ENCODE measurements at regions not wholly inside any gene's neighbourhood (a gene's known extent, or its start where the extent isn't known, plus 50 kb on each side); places are given as distances from the start of the nearest gene placed in this dataset.

- no peaks in the 10 kb centered on the region for H3K36me3 ChIP-seq (ENCODE audit: insufficient read depth, low read length)
- no peaks in the 10 kb centered on the region for H3K27me3 ChIP-seq (ENCODE audit: insufficient read depth, low read length, poor library complexity, severe bottlenecking)
- no peaks in the 10 kb centered on the region for H4K20me1 ChIP-seq (ENCODE audit: insufficient read depth, low read length, poor library complexity, severe bottlenecking)
- H2AFZ ChIP-seq (ENCODE audit: low read length) = no peak overlapping the region
- TF ChIP-seq EZH2phosphoT487 (IDR thresholded peaks at IDR 0.05; ENCODE audit: borderline replicate concordance) = no peak
- TF ChIP-seq CTCF (conservative IDR thresholded peaks at IDR 0.05; ENCODE audit: low read length) = no peak
- H3K4me1 ChIP-seq (ENCODE audit: insufficient read depth, low read length, poor library complexity, severe bottlenecking) = peaks cover 26% of the 10 kb centered on the region
- no peak overlapping the region for H3K4me3 ChIP-seq (ENCODE audit: low read length, poor library complexity, severe bottlenecking)
- no peaks in the 10 kb centered on the region for H3K9me3 ChIP-seq (ENCODE audit: insufficient read depth, low read depth, low read length)
- no peaks in the 10 kb centered on the region for H3K9me2 ChIP-seq (replicated peaks; ENCODE audit: low read depth, low read length)
- peak overlapping the region; percentile 4 for H3K4me2 ChIP-seq (ENCODE audit: low read depth, low read length, poor library complexity, severe bottlenecking)
- no peak overlapping the region for H3K9ac ChIP-seq (ENCODE audit: low read depth, low read length, poor library complexity, severe bottlenecking)
- no peaks in the 10 kb centered on the region for H3K79me2 ChIP-seq (ENCODE audit: insufficient read depth, low read length)
- no peaks in the 10 kb centered on the region for H3F3A ChIP-seq (ENCODE audit: low read depth)
Measured at GRCh38 chr1:121443001-121443540, 258.3 kb downstream of the SRGAP2C start.

- no peak overlapping the region for H3K4me3 ChIP-seq (ENCODE audit: low read length, poor library complexity, severe bottlenecking)
- H3K4me1 ChIP-seq (ENCODE audit: insufficient read depth, low read length, poor library complexity, severe bottlenecking) = peaks cover 30% of the 10 kb centered on the region
- H4K20me1 ChIP-seq (ENCODE audit: insufficient read depth, low read length, poor library complexity, severe bottlenecking) = no peaks in the 10 kb centered on the region
- H3K27me3 ChIP-seq (ENCODE audit: insufficient read depth, low read length, poor library complexity, severe bottlenecking) = no peaks in the 10 kb centered on the region
- H3K79me2 ChIP-seq (ENCODE audit: insufficient read depth, low read length) = no peaks in the 10 kb centered on the region
- H3K9me2 ChIP-seq (replicated peaks; ENCODE audit: low read depth, low read length) = no peaks in the 10 kb centered on the region
- no peak overlapping the region for H3K9ac ChIP-seq (ENCODE audit: low read depth, low read length, poor library complexity, severe bottlenecking)
- H3K36me3 ChIP-seq (ENCODE audit: insufficient read depth, low read length) = no peaks in the 10 kb centered on the region
- H3K9me3 ChIP-seq (ENCODE audit: insufficient read depth, low read depth, low read length) = no peaks in the 10 kb centered on the region
- no peak overlapping the region for H2AFZ ChIP-seq (ENCODE audit: low read length)
- H3F3A ChIP-seq (ENCODE audit: low read depth) = no peaks in the 10 kb centered on the region
- no peak overlapping the region for H3K4me2 ChIP-seq (ENCODE audit: low read depth, low read length, poor library complexity, severe bottlenecking)
- TF ChIP-seq CTCF (conservative IDR thresholded peaks at IDR 0.05; ENCODE audit: low read length) (no peak), EZH2phosphoT487 (IDR thresholded peaks at IDR 0.05; ENCODE audit: borderline replicate concordance) (no peak)
Measured at GRCh38 chr1:121444096-121444495, 259.3 kb downstream of the SRGAP2C start.

- TF ChIP-seq EZH2phosphoT487 (IDR thresholded peaks at IDR 0.05; ENCODE audit: borderline replicate concordance) (no peak), CTCF (conservative IDR thresholded peaks at IDR 0.05; ENCODE audit: low read length) (no peak)
- H3K4me2 ChIP-seq (ENCODE audit: low read depth, low read length, poor library complexity, severe bottlenecking) = no peak overlapping the region
Measured at GRCh38 chr1:121445679-121446078, 260.9 kb downstream of the SRGAP2C start.

More at GRCh38 chr1:121445679-121446078, 260.9 kb downstream of the SRGAP2C start:
- Histone ChIP-seq H4K20me1 (ENCODE audit: insufficient read depth, low read length, poor library complexity, severe bottlenecking) (no peaks in the 10 kb centered on the region), H3F3A (ENCODE audit: low read depth) (no peaks in the 10 kb centered on the region), H3K27me3 (ENCODE audit: insufficient read depth, low read length, poor library complexity, severe bottlenecking) (no peaks in the 10 kb centered on the region), H3K4me3 (ENCODE audit: low read length, poor library complexity, severe bottlenecking) (no peak overlapping the region), H3K9ac (ENCODE audit: low read depth, low read length, poor library complexity, severe bottlenecking) (no peak overlapping the region), H3K9me2 (replicated peaks; ENCODE audit: low read depth, low read length) (no peaks in the 10 kb centered on the region), H3K36me3 (ENCODE audit: insufficient read depth, low read length) (no peaks in the 10 kb centered on the region), H3K9me3 (ENCODE audit: insufficient read depth, low read depth, low read length) (no peaks in the 10 kb centered on the region), H3K79me2 (ENCODE audit: insufficient read depth, low read length) (no peaks in the 10 kb centered on the region), H2AFZ (ENCODE audit: low read length) (no peak overlapping the region), H3K4me1 (ENCODE audit: insufficient read depth, low read length, poor library complexity, severe bottlenecking) (peaks cover 30% of the 10 kb centered on the region)

Data from Loucy (cell line).